HUES48 (cell line): ENCODE measurements at regions not wholly inside any gene's neighbourhood (a gene's known extent, or its start where the extent isn't known, plus 50 kb on each side); places are given as distances from the start of the nearest gene placed in this dataset.

Experiments
- H3K27ac ChIP-seq: one replicate; pipeline ENCODE4 v1.7.0; 2013; ENCODE audit warnings: low read depth, low read length, inconsistent platforms
- H3K27me3 ChIP-seq: 2 replicates; pipeline ENCODE4 v1.6.1; 2013; ENCODE audit warnings: mild to moderate bottlenecking, low read length; ENCODE audit not compliant: control insufficient read depth, insufficient read depth
- H3K36me3 ChIP-seq: 2 replicates; pipeline ENCODE4 v1.6.1; 2013; ENCODE audit warnings: low read length; ENCODE audit not compliant: control insufficient read depth, insufficient read depth
- H3K4me1 ChIP-seq: 2 replicates; pipeline ENCODE4 v1.6.1; 2013; ENCODE audit warnings: mild to moderate bottlenecking, low read length; ENCODE audit not compliant: control insufficient read depth, insufficient read depth
- H3K4me3 ChIP-seq: 2 replicates; pipeline ENCODE4 v1.5.1; 2013; ENCODE audit warnings: mild to moderate bottlenecking, low read depth, low read length
- H3K9ac ChIP-seq: 2 replicates; pipeline ENCODE4 v1.6.1; 2013; ENCODE audit warnings: mild to moderate bottlenecking, low read depth, low read length, moderate library complexity
- H3K9me3 ChIP-seq: 2 replicates; pipeline ENCODE4 v1.6.1; 2013; ENCODE audit warnings: low read length; ENCODE audit not compliant: control insufficient read depth, insufficient read depth

- Histone ChIP-seq H3K9ac (no peak overlapping the region), H3K4me1 (no peaks in the 10 kb centered on the region), H3K9me3 (no peaks in the 10 kb centered on the region), H3K4me3 (no peak overlapping the region), H3K27ac (no peak overlapping the region), H3K36me3 (no peaks in the 10 kb centered on the region), H3K27me3 (no peaks in the 10 kb centered on the region)
These were observed 118.0 kb downstream of the TPRA1 start for GRCh38 chr3:127472506-127472905.

- Histone ChIP-seq H3K4me1 (peaks cover 4% of the 10 kb centered on the region; the same call in 1 of the 2 replicates), H3K4me3 (no peak overlapping the region), H3K36me3 (no peaks in the 10 kb centered on the region), H3K9ac (no peak overlapping the region), H3K27ac (no peak overlapping the region), H3K27me3 (no peaks in the 10 kb centered on the region), H3K9me3 (no peaks in the 10 kb centered on the region)
These were observed 119.4 kb downstream of the TPRA1 start for GRCh38 chr3:127471142-127471541.

- no peaks in the 10 kb centered on the region for H3K9me3 ChIP-seq
- peaks cover 4% of the 10 kb centered on the region; the same call in 1 of the 2 replicates for H3K4me1 ChIP-seq
- no peak overlapping the region for H3K9ac ChIP-seq
- H3K36me3 ChIP-seq = no peaks in the 10 kb centered on the region
- H3K27me3 ChIP-seq = no peaks in the 10 kb centered on the region
- no peak overlapping the region for H3K27ac ChIP-seq
- no peak overlapping the region for H3K4me3 ChIP-seq
These were observed 120.8 kb downstream of the TPRA1 start for GRCh38 chr3:127469760-127470159.

- no peaks in the 10 kb centered on the region for H3K9me3 ChIP-seq
These were observed 123.1 kb downstream of the TPRA1 start for GRCh38 chr3:127467391-127467790.

GRCh38 chr3:127464642-127465041, 125.9 kb downstream of the TPRA1 start:
- Histone ChIP-seq H3K27ac (no peak overlapping the region), H3K4me1 (peaks cover 4% of the 10 kb centered on the region; the same call in 1 of the 2 replicates), H3K9me3 (no peaks in the 10 kb centered on the region), H3K9ac (no peak overlapping the region), H3K27me3 (peaks cover 2% of the 10 kb centered on the region; the same call in 1 of the 2 replicates), H3K36me3 (no peaks in the 10 kb centered on the region), H3K4me3 (no peak overlapping the region)

More at GRCh38 chr3:127467391-127467790, 123.1 kb downstream of the TPRA1 start:
- peaks cover 4% of the 10 kb centered on the region; the same call in 1 of the 2 replicates for H3K4me1 ChIP-seq
- no peak overlapping the region for H3K9ac ChIP-seq
- H3K36me3 ChIP-seq = no peaks in the 10 kb centered on the region
- no peak overlapping the region for H3K27ac ChIP-seq
- H3K27me3 ChIP-seq = no peaks in the 10 kb centered on the region
- no peak overlapping the region for H3K4me3 ChIP-seq

- H3K9me3 ChIP-seq = no peaks in the 10 kb centered on the region
- no peaks in the 10 kb centered on the region for H3K36me3 ChIP-seq
- H3K27me3 ChIP-seq = peaks cover 17% of the 10 kb centered on the region
- H3K9ac ChIP-seq = no peak overlapping the region
- no peak overlapping the region for H3K27ac ChIP-seq
- H3K4me3 ChIP-seq = no peak overlapping the region
- peaks cover 10% of the 10 kb centered on the region; the same call in 1 of the 2 replicates for H3K4me1 ChIP-seq
These were observed 128.3 kb downstream of the TPRA1 start for GRCh38 chr3:127462111-127462655.

GRCh38 chr3:127461286-127461910, 129.1 kb downstream of the TPRA1 start:
- Histone ChIP-seq H3K36me3 (no peaks in the 10 kb centered on the region), H3K27ac (no peak overlapping the region), H3K9ac (no peak overlapping the region), H3K4me1 (peaks cover 11% of the 10 kb centered on the region; the same call in 1 of the 2 replicates), H3K9me3 (no peaks in the 10 kb centered on the region), H3K27me3 (peaks cover 25% of the 10 kb centered on the region), H3K4me3 (no peak overlapping the region)

GRCh38 chr3:127459891-127460290, 130.6 kb downstream of the TPRA1 start:
- H3K9me3 ChIP-seq = no peaks in the 10 kb centered on the region
- H3K36me3 ChIP-seq = no peaks in the 10 kb centered on the region
- H3K27ac ChIP-seq = no peak overlapping the region
- peaks cover 37% of the 10 kb centered on the region for H3K27me3 ChIP-seq
- peaks cover 11% of the 10 kb centered on the region for H3K4me1 ChIP-seq
- H3K9ac ChIP-seq = no peak overlapping the region
- H3K4me3 ChIP-seq = no peak overlapping the region

- H3K4me1 ChIP-seq = peaks cover 11% of the 10 kb centered on the region
- peaks cover 46% of the 10 kb centered on the region for H3K27me3 ChIP-seq
- H3K36me3 ChIP-seq = no peaks in the 10 kb centered on the region
- no peaks in the 10 kb centered on the region for H3K9me3 ChIP-seq
- H3K9ac ChIP-seq = no peak overlapping the region
- H3K4me3 ChIP-seq = no peak overlapping the region
- H3K27ac ChIP-seq = no peak overlapping the region
These were observed 131.6 kb downstream of the TPRA1 start for GRCh38 chr3:127458696-127459604.

GRCh38 chr3:127457546-127458145, 132.9 kb downstream of the TPRA1 start:
- Histone ChIP-seq H3K4me3 (no peak overlapping the region), H3K36me3 (no peaks in the 10 kb centered on the region), H3K27me3 (peaks cover 50% of the 10 kb centered on the region), H3K9me3 (no peaks in the 10 kb centered on the region), H3K4me1 (peaks cover 11% of the 10 kb centered on the region), H3K27ac (no peak overlapping the region), H3K9ac (no peak overlapping the region)
